OCI-LY7 (cell line): ENCODE measurements at regions not wholly inside any gene's neighbourhood (a gene's known extent, or its start where the extent isn't known, plus 50 kb on each side); places are given as distances from the start of the nearest gene placed in this dataset.

Experiments used
- BruUV-seq: library from RNA; stranded (reverse); fragments of 400-500 nt; replicated peaks from 2 replicates; lab custom pipeline; 2021; lab: Mats Ljungman, UMichigan
- CTCF ChIA-PET: fragments of 300-600 bp; sonication (Branson Sonifier 250); formaldehyde crosslinking; loops from one replicate; lab custom pipeline; 2022; ENCODE audit warnings: antibody characterized with exemption; ENCODE audit not compliant: unreplicated experiment; lab: Charles Lee
- POLR2A ChIA-PET: fragments of 300-600 bp; sonication (Branson Sonifier 250); formaldehyde crosslinking; loops from one replicate; lab custom pipeline; 2022; ENCODE audit warnings: antibody characterized with exemption; lab: Charles Lee
- DNase-seq: peaks from one replicate; pipeline ENCODE4 v3.0.0-alpha.2; 2015; ENCODE audit warnings: low spot score
- H2AFZ ChIP-seq: fragments of 200-600 bp; sonication (generic), shearing (Covaris generic); 2 replicates; pipeline ENCODE4 v1.6.1; 2014; ENCODE audit warnings: mild to moderate bottlenecking, antibody characterized with exemption, low read length, moderate library complexity
- H3K27ac ChIP-seq: fragments of 200-600 bp; sonication (generic); 2 replicates; pipeline ENCODE4 v1.5.1; 2014; ENCODE audit warnings: mixed run types, low read depth, mild to moderate bottlenecking, moderate library complexity, low read length, inconsistent platforms; ENCODE audit not compliant: poor library complexity, severe bottlenecking
- H3K36me3 ChIP-seq: fragments of 200-600 bp; sonication (generic); 2 replicates; pipeline ENCODE4 v1.6.1; 2014; ENCODE audit warnings: mild to moderate bottlenecking, antibody characterized with exemption, low read length, moderate library complexity, mixed read lengths; ENCODE audit not compliant: insufficient read depth
- H3K4me1 ChIP-seq: fragments of 200-600 bp; sonication (generic); 2 replicates; pipeline ENCODE4 v1.5.1; 2014; ENCODE audit warnings: mild to moderate bottlenecking, low read length; ENCODE audit not compliant: insufficient read depth, poor library complexity, severe bottlenecking
- H3K4me2 ChIP-seq: fragments of 200-600 bp; sonication (generic); 2 replicates; pipeline ENCODE4 v1.6.1; 2014; ENCODE audit warnings: mild to moderate bottlenecking, low read length
- H3K4me3 ChIP-seq: fragments of 200-600 bp; sonication (generic); 2 replicates; pipeline ENCODE4 v1.5.1; 2014; ENCODE audit warnings: mild to moderate bottlenecking, low read depth, low read length; ENCODE audit not compliant: poor library complexity, severe bottlenecking
- H3K79me2 ChIP-seq: fragments of 200-600 bp; sonication (generic); 2 replicates; pipeline ENCODE4 v1.6.1; 2016; ENCODE audit warnings: low read depth, mild to moderate bottlenecking, low read length, moderate library complexity, mixed read lengths; ENCODE audit not compliant: insufficient read depth
- H3K9me2 ChIP-seq: fragments of 200-600 bp; sonication (generic); 2 replicates; pipeline ENCODE4 v1.6.1; 2016; ENCODE audit warnings: mild to moderate bottlenecking, low read length, mixed read lengths; ENCODE audit not compliant: insufficient read depth
- H3K9me3 ChIP-seq: fragments of 200-600 bp; sonication (generic); 2 replicates; pipeline ENCODE4 v1.6.1; 2014; ENCODE audit warnings: mild to moderate bottlenecking, mixed run types, low read length, mixed read lengths
- H4K20me1 ChIP-seq: fragments of 200-600 bp; sonication (generic); 2 replicates; pipeline ENCODE4 v1.6.1; 2014; ENCODE audit warnings: mild to moderate bottlenecking, antibody characterized with exemption, low read length, moderate library complexity, mixed read lengths; ENCODE audit not compliant: insufficient read depth
- EZH2phosphoT487 ChIP-seq: fragments of 200-600 bp; sonication (generic); IDR thresholded peaks from 2 replicates; pipeline ENCODE4 v1.6.1; 2018; ENCODE audit warnings: low read depth, borderline replicate concordance, mild to moderate bottlenecking, mixed run types, antibody characterized with exemption, low read length, moderate library complexity, mixed read lengths
- intact Hi-C: fragments of 100-400 bp; cut with micrococcal nuclease; formaldehyde crosslinking; loops from one replicate; pipeline ENCODE4 v1.10.0; 2022; ENCODE audit not compliant: unreplicated experiment
- TF ChIP-seq, protein P1 (sequence below): fragments of 200-600 bp; sonication (generic); conservative IDR thresholded peaks from 2 replicates; pipeline ENCODE4 v1.5.1; 2014; ENCODE audit warnings: mild to moderate bottlenecking, antibody characterized with exemption, low read length, moderate library complexity, mixed read lengths

DNA sequence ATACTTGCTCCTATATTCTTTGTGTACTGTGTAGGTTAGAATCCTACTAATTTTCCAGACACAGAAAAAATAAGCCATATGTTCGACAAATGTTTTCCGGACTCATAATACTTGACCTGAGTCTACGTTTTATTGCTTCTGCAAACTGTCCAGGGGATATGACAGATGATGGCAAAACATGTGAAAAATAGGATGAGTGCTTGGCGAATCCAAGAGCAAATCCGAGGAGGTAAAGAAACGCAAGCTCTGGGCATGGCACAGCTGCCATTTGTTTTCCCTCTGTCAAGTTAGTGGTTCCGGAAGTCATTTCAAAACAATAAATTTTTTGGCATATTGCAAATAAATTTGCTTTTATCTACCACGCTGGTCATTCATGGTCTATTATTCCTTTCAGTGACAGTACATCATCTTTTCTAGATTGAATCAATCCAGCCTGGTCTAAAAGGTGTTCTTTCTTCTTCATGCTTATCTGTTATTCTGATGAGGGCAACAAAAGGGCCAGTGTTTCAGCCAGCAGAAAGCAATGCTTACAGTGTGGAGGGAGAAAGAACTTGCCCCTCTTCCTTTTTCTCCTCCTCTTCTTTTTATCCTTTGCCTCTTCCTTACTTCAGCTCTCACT lies 476.1 kb upstream of the SOX11 start:
- intact Hi-C loops, result no loop called here
- no peaks in the 10 kb centered on the region for H3K4me1 ChIP-seq
- no peak for DNase-seq
- no peak overlapping the region for H3K4me3 ChIP-seq
- H3K36me3 ChIP-seq, result no peaks in the 10 kb centered on the region
- H2AFZ ChIP-seq, result no peak overlapping the region
- H3K4me2 ChIP-seq, result no peak overlapping the region
- POLR2A ChIA-PET, result interaction anchor here (0.8 kb wide), 1 partner anchor 1396 kb away, joined by 3 read pairs; no protein-coding TSS in a partner anchor
- CTCF ChIA-PET, result no interaction called here
- TF ChIP-seq, protein P1, sequence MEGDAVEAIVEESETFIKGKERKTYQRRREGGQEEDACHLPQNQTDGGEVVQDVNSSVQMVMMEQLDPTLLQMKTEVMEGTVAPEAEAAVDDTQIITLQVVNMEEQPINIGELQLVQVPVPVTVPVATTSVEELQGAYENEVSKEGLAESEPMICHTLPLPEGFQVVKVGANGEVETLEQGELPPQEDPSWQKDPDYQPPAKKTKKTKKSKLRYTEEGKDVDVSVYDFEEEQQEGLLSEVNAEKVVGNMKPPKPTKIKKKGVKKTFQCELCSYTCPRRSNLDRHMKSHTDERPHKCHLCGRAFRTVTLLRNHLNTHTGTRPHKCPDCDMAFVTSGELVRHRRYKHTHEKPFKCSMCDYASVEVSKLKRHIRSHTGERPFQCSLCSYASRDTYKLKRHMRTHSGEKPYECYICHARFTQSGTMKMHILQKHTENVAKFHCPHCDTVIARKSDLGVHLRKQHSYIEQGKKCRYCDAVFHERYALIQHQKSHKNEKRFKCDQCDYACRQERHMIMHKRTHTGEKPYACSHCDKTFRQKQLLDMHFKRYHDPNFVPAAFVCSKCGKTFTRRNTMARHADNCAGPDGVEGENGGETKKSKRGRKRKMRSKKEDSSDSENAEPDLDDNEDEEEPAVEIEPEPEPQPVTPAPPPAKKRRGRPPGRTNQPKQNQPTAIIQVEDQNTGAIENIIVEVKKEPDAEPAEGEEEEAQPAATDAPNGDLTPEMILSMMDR, result no peak
- no peak for TF ChIP-seq EZH2phosphoT487
- H4K20me1 ChIP-seq, result no peaks in the 10 kb centered on the region
- no peaks in the 10 kb centered on the region for H3K9me2 ChIP-seq
- no TSS peak for BruUV-seq
- no peak overlapping the region for H3K27ac ChIP-seq
- H3K79me2 ChIP-seq, result no peaks in the 10 kb centered on the region
- no peaks in the 10 kb centered on the region for H3K9me3 ChIP-seq

DNA sequence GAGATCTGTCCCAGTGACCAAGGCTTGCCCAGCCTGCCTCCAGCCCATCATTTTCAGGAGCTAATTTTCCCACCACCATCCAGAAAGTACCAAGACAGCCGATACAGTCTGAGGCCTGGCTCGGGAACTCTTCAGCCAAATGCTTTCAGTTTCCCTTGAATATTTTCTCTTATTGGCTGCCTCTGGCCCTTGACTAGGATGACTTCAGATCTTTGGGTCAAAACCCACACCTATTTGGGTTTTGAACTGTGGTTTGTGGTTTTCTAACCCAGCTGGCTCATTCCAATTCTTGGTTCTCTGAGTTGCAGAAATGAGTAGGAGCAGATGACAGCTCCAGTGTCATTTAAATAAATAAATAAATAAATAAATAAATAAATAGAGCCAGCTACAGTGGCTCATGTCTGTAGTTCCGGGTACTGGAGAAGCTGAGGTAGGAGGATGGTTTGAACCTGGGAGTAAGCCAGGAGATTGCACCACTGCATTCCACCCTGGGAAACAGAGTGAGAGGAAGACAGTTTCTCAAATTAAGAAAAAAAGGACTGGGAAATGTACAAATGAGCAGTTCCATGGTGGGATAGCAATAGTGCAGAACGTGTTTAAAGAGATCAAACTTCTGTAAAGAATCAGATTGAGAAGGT lies 465.0 kb upstream of the SOX11 start:
- no peaks in the 10 kb centered on the region for H4K20me1 ChIP-seq
- BruUV-seq, result no TSS peak

More for the DNA sequence above, 465.0 kb upstream of the SOX11 start:
- no peaks in the 10 kb centered on the region for H3K9me2 ChIP-seq
- no peak for DNase-seq
- TF ChIP-seq EZH2phosphoT487, result no peak
- TF ChIP-seq, protein P1, result no peak
- CTCF ChIA-PET, result no interaction called here
- H2AFZ ChIP-seq, result no peak overlapping the region
- POLR2A ChIA-PET, result no interaction called here
- no peak overlapping the region for H3K4me3 ChIP-seq
- H3K79me2 ChIP-seq, result no peaks in the 10 kb centered on the region
- H3K36me3 ChIP-seq, result no peaks in the 10 kb centered on the region
- no peak overlapping the region for H3K4me2 ChIP-seq
- intact Hi-C loops, result no loop called here
- no peak overlapping the region for H3K27ac ChIP-seq
- no peaks in the 10 kb centered on the region for H3K9me3 ChIP-seq
- no peaks in the 10 kb centered on the region for H3K4me1 ChIP-seq
